HCT116 (cell line): ENCODE measurements at regions not wholly inside any gene's neighbourhood (a gene's known extent, or its start where the extent isn't known, plus 50 kb on each side); places are given as distances from the start of the nearest gene placed in this dataset.

ENCODE experiments used
- EZH2 ChIP-seq: fragments of 200-600 bp; sonication (generic); IDR thresholded peaks from 2 replicates; pipeline ENCODE4 v1.6.1; 2017; ENCODE audit warnings: antibody characterized with exemption, mixed run types
- POLR2A ChIP-seq: IDR thresholded peaks from 2 replicates; pipeline ENCODE4 v1.7.0; 2011; ENCODE audit warnings: borderline replicate concordance; ENCODE audit not compliant: insufficient read depth, insufficient read length; ENCODE audit errors: extremely low read depth
- ZFX ChIP-seq: fragments of 450-650 bp; IDR thresholded peaks from 2 replicates; pipeline ENCODE4 v1.6.1; 2017
- TF ChIP-seq, protein P1 (sequence below), 3 experiments: fragments of 200-600 bp in 1 of 3; sonication (generic) in 1 of 3; IDR thresholded peaks in 2 of 3; conservative IDR thresholded peaks in 1 of 3; 2 replicates each; pipeline ENCODE4 v1.5.1; 2012 to 2017; ENCODE audit warnings: low read depth in 2 of 3, low read length in 2 of 3, antibody characterized with exemption in 1 of 3, borderline replicate concordance in 1 of 3, control low read depth in 1 of 3, mild to moderate bottlenecking in 1 of 3, mixed read lengths in 1 of 3, mixed run types in 1 of 3, moderate library complexity in 1 of 3; ENCODE audit not compliant: insufficient read depth in 1 of 3

- TF ChIP-seq, protein P1, sequence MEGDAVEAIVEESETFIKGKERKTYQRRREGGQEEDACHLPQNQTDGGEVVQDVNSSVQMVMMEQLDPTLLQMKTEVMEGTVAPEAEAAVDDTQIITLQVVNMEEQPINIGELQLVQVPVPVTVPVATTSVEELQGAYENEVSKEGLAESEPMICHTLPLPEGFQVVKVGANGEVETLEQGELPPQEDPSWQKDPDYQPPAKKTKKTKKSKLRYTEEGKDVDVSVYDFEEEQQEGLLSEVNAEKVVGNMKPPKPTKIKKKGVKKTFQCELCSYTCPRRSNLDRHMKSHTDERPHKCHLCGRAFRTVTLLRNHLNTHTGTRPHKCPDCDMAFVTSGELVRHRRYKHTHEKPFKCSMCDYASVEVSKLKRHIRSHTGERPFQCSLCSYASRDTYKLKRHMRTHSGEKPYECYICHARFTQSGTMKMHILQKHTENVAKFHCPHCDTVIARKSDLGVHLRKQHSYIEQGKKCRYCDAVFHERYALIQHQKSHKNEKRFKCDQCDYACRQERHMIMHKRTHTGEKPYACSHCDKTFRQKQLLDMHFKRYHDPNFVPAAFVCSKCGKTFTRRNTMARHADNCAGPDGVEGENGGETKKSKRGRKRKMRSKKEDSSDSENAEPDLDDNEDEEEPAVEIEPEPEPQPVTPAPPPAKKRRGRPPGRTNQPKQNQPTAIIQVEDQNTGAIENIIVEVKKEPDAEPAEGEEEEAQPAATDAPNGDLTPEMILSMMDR (IDR thresholded peaks at IDR 0.05 in 2 of 3, conservative IDR thresholded peaks at IDR 0.05 in 1 of 3; ENCODE audit: borderline replicate concordance in 1 of 3, insufficient read depth in 1 of 3, low read depth in 2 of 3, low read length in 2 of 3) = no peak
- TF ChIP-seq POLR2A (no peak), EZH2 (no peak), ZFX (no peak)
Measured at GRCh38 chr12:127393896-127394295, 873.1 kb upstream of the TMEM132C start.
